ENCODE measurements at regions not wholly inside any gene's neighbourhood (a gene's known extent, or its start where the extent isn't known, plus 50 kb on each side); places are given as distances from the start of the nearest gene placed in this dataset.
"Not testable (repeated sequence)": the region's sequence is repeated elsewhere in the genome, so short reads cannot be mapped to it uniquely, and the experiment has no call there.

GRCh38 chr6:156688620-156688971 lies 88.6 kb upstream of the ARID1B start:
- no peak for DNase-seq (ENCODE audit: low read depth)

DNA sequence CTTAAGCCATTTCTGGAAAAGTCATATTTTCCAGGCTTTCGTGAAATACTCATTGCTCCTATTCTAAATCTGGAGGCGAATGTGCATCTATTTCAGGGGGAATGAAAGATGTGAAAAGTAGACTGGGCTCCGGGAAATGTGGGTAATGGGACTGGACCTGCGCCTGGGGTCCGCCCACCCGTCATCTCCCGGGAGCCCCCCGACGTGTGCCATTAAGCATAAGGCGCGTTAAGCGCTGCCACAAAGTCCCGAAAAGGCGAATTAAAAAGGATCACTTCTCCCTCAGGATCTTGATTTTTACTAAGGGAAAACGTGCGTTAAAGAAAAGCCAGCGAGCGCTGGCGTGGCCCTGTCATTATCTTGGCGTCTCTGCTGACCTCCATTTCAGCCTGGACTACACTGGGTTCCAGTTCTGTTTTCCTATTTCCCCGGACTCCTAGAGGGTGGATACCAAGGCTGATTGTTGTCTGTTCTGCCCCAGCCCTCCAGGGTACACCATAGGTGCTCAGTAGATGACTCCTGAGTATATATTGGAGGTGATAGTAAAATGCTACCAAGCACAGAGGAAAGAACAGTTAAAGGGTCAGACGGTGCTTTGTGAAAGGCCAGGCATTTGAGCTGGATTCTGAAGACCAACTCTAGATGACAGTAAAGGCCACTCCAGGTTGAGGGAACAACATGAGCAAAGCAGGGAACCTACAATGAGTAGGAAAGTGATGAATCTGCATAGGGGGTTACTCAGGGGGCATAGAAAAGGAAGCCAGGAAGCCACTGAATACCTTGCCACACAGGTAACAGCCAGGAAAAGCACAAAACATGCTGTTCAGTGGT lies 89.2 kb upstream of the ARID1B start:
- no peak for DNase-seq (ENCODE audit: low read depth)

DNA sequence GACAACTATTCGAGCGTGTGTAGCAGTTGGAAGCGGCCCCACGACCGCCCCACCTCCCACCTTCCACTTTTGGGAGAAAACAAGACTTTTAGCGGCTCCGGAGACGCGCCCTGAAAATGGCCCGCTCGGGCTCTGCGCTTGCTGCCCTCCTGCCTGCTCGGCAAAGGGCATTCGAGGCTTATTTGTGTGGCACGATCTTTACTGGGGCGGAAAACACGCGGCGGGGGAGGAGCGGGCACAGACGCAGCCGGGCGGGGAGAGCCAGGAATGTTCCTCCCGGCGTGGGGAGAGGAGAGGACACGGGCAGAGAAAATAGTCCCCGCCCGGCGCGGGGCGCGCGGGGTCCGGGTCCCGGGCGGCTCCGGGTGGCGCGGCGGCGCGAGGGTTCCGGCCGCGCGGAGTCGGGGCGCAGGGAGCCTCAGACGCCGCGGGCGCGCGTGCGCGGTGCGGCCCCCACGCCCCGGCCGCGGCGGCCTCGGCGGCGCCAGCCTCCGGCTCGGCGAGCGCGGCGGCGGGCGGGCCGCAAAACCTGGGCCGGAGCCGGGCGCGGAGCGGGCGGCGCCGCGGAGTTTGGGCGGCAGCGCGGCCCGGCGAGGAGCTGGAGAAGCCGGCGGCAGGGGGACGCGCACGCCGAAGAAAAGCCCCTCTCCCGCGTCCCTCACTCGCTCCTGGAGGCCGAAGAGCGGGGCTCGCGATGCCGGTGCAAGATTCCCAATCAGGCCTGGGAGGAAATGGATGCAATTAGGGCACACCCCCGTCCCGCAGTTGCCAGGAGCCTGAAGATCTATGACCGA lies 90.0 kb upstream of the ARID1B start:
- peak; percentile 61 for DNase-seq (ENCODE audit: low read depth)

- DNase-seq (ENCODE audit: low read depth): no peak
Observed at GRCh38 chr6:156686301-156686994, 90.7 kb upstream of the ARID1B start.

DNA sequence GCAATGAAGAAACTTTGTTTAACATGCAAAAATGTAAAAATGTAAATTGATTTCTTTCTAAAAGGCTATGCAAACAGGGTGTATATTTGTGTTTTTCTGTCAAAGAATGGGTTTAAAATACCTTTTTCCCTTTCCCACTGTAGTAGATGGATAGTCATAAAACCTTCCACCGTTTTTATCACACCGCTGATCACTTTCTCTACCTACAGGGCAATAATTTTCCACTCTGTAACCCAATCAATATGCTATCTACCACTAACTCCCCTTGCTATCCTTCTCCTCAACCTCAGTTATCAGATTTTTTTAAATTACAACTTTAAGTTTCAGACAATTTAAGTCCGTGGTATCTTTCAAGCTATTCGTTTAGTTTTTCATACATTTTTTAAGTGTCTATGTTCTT lies 91.4 kb upstream of the ARID1B start:
- no peak for DNase-seq (ENCODE audit: low read depth)

DNA sequence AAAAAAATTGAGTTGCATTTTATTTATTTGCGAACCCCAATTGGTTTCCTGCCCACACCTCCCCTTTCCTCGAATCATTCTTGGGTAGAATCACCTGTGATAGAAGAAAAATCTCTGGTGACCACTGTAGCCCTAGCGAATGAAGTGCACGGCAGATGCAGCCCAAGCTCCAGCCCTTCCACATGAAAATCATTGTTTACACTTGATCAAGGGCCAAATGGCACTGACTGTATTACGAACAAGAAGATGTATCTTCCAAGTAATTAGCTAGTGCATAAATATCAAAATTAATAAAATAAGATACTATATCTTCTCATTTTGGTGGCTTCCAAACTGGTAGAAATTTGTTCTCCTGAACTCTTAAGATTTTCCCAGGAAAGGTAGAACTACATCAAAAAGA lies 93.4 kb upstream of the ARID1B start:
- DNase-seq (ENCODE audit: low read depth): no peak

DNA sequence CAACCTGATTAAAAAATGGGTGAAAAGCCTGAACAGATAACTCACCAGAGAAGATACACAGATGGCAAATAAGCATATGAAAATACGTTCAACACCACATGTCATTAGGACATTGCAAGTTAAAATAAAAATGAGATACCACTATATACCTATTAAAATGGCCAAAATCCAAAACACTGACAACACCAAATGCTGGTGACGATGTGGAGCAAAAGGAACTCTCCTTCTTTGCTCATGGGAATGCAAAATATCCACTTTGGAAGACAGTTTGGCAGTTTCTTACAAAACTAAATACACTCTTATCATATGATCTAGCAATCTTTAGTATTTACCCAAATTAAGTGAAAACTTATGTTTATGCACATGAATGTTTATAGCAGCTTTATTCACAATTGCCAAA lies 100.5 kb upstream of the ARID1B start:
- no peak for DNase-seq (ENCODE audit: low read depth)

DNA sequence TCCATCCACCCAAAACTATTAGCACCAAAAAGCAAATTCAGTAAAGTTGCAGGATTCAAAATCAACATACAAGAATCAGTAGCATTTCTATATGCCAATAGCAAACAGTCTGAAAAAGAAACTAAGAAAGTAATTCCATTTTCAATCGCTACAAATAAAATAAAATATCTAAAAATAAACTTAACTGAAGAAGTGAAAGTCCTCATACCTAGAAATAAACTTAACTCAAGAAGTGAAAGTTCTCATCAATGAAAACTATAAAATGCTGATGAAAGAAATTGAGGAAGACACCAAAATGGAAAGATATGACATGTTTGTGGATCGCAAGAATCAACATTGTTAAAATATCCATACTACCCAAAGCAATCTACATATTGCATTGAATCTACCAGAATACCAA lies 103.0 kb upstream of the ARID1B start:
- no peak for DNase-seq (ENCODE audit: low read depth)

GRCh38 chr6:156670097-156670496 lies 107.1 kb upstream of the ARID1B start:
- DNase-seq (ENCODE audit: low read depth): not testable (repeated sequence)

- peak; percentile 22 for DNase-seq (ENCODE audit: low read depth)
Observed at GRCh38 chr6:156662025-156662445, 115.1 kb upstream of the ARID1B start.

DNA sequence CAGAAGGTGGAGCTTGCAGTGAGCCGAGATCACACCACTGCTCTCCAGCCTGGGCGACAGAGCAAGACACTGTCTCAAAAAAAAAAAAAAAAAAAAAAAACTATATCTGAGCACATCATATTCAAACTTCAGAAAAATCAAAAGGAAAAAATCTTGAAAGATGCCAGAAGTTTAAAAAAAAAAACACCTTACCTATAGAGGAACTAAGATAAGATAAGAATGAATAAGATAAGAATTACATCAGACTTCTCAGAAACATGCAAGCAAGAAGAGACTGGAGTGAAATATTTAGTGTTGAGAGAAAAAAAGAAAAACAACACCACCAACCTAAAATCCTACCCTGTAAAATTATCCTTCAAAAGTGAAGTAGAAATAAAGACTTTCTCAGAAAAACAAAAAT lies 116.8 kb upstream of the ARID1B start:
- DNase-seq (ENCODE audit: low read depth): no peak

- no peak for DNase-seq (ENCODE audit: low read depth)
Observed at GRCh38 chr6:156659822-156660198, 117.4 kb upstream of the ARID1B start.

DNA sequence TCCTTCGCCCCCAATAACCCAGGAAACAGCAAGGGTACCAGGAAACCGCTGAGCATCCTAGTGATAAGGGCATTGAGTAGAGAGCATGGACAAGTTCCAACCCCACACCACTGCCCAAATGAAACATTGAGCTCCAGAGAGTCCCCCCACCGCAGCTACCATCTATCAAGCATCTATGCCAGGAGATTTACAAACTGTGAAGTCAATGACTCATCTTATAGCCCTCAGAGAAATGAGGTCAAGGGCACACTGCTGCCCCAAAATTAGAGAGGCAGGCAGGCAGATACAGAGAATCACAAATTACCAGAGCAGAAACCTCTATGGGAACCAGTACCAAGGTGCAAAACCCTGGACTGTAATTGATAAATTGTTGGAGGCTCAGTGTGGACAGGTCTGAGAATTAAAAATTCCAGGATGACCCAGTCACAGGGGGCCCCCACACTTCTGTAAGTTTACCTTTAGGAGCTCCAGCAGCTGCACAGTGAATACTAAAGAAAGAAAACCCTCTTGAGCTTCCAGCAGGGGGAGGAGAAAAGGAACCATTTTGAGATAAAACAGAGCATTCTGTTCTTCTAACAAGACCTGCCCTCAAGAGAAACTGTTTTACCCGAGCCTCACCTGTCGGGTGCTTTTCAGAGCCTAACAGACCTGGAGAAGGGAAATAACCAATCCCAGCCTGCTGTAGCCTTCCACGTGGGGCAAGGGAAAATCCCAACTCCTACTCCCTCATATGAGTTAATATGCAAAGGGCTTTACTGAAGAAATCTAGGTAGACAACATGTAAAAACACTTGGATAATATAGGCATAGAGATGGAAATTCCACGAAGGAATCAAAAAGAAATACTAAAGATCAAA lies 118.0 kb upstream of the ARID1B start:
- no peak for DNase-seq (ENCODE audit: low read depth)

DNA sequence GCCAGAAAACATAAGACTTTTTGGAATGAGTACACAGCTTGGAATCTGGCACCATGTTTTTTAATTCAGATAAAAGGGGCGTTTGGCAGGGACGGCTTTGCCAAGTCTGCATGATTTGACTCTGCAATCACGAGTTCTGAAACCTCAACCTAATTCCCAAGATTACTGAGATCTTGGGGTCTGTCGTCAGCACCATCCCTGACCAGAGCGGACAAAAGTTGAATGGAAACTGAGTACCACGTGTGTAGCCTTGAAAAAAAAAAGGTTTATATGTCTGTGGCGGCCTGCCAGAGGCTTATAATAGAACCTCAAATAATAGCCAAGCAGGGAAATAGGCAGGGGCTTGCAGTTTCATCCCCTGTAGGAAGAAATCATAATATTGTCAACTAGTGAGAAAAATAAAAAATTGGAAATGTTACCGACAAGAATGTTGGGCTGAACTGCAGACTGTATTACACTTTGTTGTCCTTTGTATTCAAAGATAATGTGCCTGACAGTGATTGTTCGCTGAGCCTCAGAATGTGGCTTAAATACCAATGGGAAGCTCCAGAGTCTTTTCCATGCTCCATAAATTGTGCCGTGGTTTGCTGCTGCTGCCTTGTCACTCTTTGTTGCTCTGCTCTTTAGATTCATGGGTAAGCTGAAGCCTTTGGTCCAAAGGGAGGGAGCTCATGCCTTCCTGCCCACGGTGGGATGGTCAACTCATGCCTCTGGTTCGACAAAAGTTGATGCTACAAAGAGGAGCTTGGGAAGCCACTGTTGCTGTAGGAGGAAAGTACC lies 118.8 kb upstream of the ARID1B start:
- DNase-seq (ENCODE audit: low read depth): no peak

- no peak for DNase-seq (ENCODE audit: low read depth)
Observed at GRCh38 chr6:156657296-156657695, 119.9 kb upstream of the ARID1B start.

- no peak for DNase-seq (ENCODE audit: low read depth)
Observed at GRCh38 chr6:156654919-156655918, 122.0 kb upstream of the ARID1B start.

GRCh38 chr6:156652231-156652750 lies 124.9 kb upstream of the ARID1B start:
- DNase-seq (ENCODE audit: low read depth): no peak

DNA sequence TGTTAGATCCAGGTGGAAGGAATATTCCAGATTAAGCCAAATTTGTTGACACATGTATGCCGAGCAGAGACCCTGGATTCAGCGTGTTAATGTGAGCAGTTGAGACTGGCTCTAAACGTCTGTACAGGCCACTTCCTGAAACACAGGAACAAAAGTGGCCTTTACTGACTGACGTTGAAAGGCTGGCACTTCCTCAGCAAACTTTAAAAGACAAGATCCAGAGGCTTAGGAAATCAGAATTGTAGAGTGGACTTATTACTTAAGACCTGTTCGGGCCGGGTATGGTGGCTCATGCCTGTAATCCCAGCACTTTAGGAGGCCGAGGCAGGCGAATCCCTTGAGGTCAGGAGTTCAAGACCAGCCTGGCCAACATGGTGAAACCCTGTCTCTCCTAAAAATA lies 125.7 kb upstream of the ARID1B start:
- DNase-seq (ENCODE audit: low read depth): no peak

DNA sequence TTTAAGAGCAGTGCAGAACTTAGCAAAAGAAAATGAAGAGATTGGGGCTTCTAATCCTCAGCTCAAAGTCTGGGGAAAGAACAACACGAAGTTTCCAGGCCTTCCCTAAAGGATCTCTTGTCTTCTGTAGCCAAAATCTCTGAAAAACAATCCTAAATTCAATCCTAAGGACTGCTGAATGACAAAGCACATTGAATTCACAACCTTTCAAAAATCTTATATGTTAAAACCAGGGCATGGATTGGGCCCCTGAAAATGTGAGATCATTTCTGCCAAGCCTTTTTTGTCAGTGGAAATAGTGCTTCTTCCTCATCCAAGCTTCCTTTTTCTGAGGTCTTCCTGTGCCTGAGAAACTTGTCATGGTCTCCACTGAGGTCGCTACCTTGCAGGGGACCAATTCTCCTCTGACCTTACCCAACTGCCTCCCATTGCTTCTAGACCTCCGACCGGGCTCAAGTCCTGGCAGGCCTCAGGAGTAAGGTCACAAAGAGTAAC lies 126.2 kb upstream of the ARID1B start:
- no peak for DNase-seq (ENCODE audit: low read depth)
